AG04450 (cell line): ENCODE measurements at regions not wholly inside any gene's neighbourhood (a gene's known extent, or its start where the extent isn't known, plus 50 kb on each side); places are given as distances from the start of the nearest gene placed in this dataset.

ENCODE experiments used
- CTCF ChIA-PET: fragments of 300-600, 350-600 bp; formaldehyde crosslinking; extraction: SDS; loops from one replicate; lab custom pipeline; 2022; ENCODE audit warnings: antibody characterized with exemption, inconsistent platforms; lab: Charles Lee
- POLR2A ChIA-PET: fragments of 350-600 bp; formaldehyde crosslinking; extraction: SDS; loops from one replicate; lab custom pipeline; 2021; ENCODE audit warnings: antibody characterized with exemption, inconsistent platforms; lab: Yijun Ruan, JAX
- DNase-seq: peaks from one replicate; pipeline ENCODE4 v3.0.0-alpha.2; 2011; ENCODE audit warnings: low read depth, low spot score
- H3K27ac ChIP-seq: one replicate; pipeline ENCODE4 v1.5.1; 2012; ENCODE audit warnings: low read depth, low read length, control low read depth
- H3K27me3 ChIP-seq: one replicate; pipeline ENCODE4 v1.6.0; 2012; ENCODE audit warnings: low read length; ENCODE audit not compliant: control insufficient read depth, insufficient read depth
- H3K4me3 ChIP-seq: 2 replicates; pipeline ENCODE4 v1.5.1; 2011; ENCODE audit warnings: mild to moderate bottlenecking, low read depth, low read length, control low read depth
- H3K9me3 ChIP-seq: 2 replicates; pipeline ENCODE4 v1.5.1; 2012; ENCODE audit warnings: low read length; ENCODE audit not compliant: control insufficient read depth, insufficient read depth
- TF ChIP-seq, protein P1 (sequence below): IDR thresholded peaks from 2 replicates; pipeline ENCODE4 v1.5.1; 2011; ENCODE audit warnings: low read depth, low read length, control low read depth, inconsistent platforms

DNA sequence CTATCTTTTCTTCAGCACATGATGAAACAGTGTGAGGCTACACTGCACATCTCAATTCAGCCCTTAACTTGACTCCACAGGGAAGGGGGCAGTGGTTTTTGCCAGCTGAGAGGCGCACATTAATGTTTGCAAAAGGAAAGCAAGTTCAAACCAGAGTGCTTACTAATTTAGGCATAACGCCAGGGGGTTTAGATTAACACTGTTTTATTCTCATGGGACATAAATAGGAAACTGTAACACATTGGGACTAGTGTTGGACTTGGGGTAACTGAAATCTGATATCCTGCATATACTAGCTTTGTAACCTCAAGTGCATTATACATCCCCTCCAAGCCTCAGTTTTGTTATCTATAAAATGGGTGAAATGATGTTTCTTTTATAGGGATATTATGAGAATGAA is 821.2 kb upstream of the ID2 start:
- H3K9me3 ChIP-seq, result no peaks in the 10 kb centered on the region
- H3K4me3 ChIP-seq, result no peak overlapping the region
- DNase-seq, result no peak
- ChIA-PET POLR2A (no interaction called here), CTCF (no interaction called here)
- no peak overlapping the region for H3K27ac ChIP-seq
- TF ChIP-seq, protein P1, sequence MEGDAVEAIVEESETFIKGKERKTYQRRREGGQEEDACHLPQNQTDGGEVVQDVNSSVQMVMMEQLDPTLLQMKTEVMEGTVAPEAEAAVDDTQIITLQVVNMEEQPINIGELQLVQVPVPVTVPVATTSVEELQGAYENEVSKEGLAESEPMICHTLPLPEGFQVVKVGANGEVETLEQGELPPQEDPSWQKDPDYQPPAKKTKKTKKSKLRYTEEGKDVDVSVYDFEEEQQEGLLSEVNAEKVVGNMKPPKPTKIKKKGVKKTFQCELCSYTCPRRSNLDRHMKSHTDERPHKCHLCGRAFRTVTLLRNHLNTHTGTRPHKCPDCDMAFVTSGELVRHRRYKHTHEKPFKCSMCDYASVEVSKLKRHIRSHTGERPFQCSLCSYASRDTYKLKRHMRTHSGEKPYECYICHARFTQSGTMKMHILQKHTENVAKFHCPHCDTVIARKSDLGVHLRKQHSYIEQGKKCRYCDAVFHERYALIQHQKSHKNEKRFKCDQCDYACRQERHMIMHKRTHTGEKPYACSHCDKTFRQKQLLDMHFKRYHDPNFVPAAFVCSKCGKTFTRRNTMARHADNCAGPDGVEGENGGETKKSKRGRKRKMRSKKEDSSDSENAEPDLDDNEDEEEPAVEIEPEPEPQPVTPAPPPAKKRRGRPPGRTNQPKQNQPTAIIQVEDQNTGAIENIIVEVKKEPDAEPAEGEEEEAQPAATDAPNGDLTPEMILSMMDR, result no peak
- no peaks in the 10 kb centered on the region for H3K27me3 ChIP-seq

GRCh38 chr2:7861910-7862702 is 819.8 kb upstream of the ID2 start:
- CTCF ChIA-PET, result no interaction called here
- no peak for DNase-seq

DNA sequence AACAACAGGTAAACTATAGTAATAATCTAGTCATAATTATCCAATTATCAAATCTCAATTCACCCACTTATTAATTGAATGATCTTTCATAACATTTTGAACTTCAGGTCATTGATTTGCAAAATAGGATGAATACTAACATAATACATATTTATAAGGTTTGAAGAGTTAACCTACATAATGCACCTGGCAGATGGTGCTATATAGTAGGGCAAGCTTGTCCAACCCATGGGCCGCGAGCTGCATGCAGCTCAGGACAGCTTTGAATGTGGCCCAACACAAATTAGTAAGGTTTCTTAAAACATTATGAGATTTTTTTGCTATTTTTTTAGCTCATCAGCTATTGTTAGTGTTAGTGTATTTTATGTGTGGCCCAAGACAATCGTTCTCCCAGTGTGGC is 815.8 kb upstream of the ID2 start:
- Histone ChIP-seq H3K9me3 (no peaks in the 10 kb centered on the region), H3K27ac (no peak overlapping the region), H3K27me3 (no peaks in the 10 kb centered on the region), H3K4me3 (no peak overlapping the region)
- TF ChIP-seq, protein P1, result no peak
- ChIA-PET POLR2A (no interaction called here), CTCF (no interaction called here)
- DNase-seq, result no peak

More at GRCh38 chr2:7861910-7862702, 819.8 kb upstream of the ID2 start:
- no peak overlapping the region for H3K4me3 ChIP-seq
- no peaks in the 10 kb centered on the region for H3K9me3 ChIP-seq
- POLR2A ChIA-PET, result no interaction called here
- no peaks in the 10 kb centered on the region for H3K27me3 ChIP-seq
- TF ChIP-seq, protein P1, result no peak
- no peak overlapping the region for H3K27ac ChIP-seq

DNA sequence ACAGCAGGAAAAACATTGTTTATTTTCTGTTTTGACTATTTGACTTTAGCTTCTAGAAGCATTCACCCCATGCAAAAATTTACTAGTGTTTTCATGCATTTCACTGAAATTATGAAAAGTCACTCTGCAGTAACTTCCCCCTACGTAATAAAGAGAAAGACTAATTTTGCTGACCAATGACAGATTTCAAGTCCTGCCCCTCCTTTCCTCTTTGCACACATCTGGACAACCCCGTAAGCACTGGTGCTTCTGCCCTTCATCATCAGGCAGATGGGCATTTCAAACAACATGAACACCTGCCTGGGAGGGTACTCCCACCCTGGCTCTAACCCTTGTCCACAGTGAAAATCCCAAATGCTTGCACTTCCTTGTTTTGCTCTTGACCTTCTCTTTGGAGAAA is 815.0 kb upstream of the ID2 start:
- ChIA-PET POLR2A (no interaction called here), CTCF (no interaction called here)
- no peak for DNase-seq
- Histone ChIP-seq H3K9me3 (no peaks in the 10 kb centered on the region), H3K27me3 (no peaks in the 10 kb centered on the region), H3K27ac (no peak overlapping the region), H3K4me3 (no peak overlapping the region)
- TF ChIP-seq, protein P1, result no peak

DNA sequence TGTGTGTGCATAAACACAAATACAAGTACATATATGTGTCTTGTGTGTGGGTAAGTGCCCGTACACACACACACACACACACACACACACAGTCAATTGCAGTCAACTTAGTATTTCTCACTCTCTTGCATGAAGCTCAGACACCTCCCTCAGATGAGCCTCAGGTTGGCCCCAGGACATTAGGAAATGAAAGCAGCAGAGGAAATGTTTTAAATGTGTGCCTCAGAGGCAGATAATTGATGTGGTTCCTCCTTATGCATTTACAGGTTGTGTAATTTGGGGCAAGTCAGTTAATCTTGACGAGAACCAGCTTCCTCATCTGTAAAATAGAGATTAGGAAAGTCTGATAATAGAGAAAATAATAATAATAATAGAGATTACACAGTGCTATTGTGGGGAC is 814.0 kb upstream of the ID2 start:
- no peak for DNase-seq
- Histone ChIP-seq H3K4me3 (no peak overlapping the region), H3K9me3 (no peaks in the 10 kb centered on the region), H3K27me3 (no peaks in the 10 kb centered on the region), H3K27ac (no peak overlapping the region)
- ChIA-PET POLR2A (no interaction called here), CTCF (no interaction called here)
- TF ChIP-seq, protein P1, result no peak
